ENCODE measurements at regions not wholly inside any gene's neighbourhood (a gene's known extent, or its start where the extent isn't known, plus 50 kb on each side); places are given as distances from the start of the nearest gene placed in this dataset.

DNA sequence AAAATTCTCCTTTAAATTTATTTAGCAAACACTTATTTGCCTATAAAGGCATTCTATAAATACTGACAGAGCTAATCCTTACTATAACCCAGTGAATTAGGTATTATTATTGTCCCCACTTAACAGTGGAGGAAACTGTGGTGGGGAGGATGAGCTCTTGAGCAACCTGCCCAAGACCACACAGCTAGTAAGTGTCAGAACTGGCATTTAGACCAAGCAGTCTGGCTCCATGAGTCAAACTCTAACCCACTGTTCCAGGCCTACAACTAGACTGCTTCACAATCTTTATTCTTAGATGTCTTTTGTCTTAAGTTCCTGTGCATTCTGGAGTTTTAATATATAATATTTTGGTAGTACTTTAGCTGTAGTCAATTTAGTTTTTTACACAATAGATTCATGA, 530.8 kb downstream of the BCKDHB start:
- no peak for TF ChIP-seq TAF1 (IDR thresholded peaks at IDR 0.05; ENCODE audit: borderline replicate concordance, insufficient read depth, low read length)
- no peak for TF ChIP-seq FOXP2 (optimal IDR thresholded peaks at IDR 0.05; ENCODE audit: borderline replicate concordance, extremely low read depth, extremely low read length, insufficient read depth)
- TF ChIP-seq, protein P1, sequence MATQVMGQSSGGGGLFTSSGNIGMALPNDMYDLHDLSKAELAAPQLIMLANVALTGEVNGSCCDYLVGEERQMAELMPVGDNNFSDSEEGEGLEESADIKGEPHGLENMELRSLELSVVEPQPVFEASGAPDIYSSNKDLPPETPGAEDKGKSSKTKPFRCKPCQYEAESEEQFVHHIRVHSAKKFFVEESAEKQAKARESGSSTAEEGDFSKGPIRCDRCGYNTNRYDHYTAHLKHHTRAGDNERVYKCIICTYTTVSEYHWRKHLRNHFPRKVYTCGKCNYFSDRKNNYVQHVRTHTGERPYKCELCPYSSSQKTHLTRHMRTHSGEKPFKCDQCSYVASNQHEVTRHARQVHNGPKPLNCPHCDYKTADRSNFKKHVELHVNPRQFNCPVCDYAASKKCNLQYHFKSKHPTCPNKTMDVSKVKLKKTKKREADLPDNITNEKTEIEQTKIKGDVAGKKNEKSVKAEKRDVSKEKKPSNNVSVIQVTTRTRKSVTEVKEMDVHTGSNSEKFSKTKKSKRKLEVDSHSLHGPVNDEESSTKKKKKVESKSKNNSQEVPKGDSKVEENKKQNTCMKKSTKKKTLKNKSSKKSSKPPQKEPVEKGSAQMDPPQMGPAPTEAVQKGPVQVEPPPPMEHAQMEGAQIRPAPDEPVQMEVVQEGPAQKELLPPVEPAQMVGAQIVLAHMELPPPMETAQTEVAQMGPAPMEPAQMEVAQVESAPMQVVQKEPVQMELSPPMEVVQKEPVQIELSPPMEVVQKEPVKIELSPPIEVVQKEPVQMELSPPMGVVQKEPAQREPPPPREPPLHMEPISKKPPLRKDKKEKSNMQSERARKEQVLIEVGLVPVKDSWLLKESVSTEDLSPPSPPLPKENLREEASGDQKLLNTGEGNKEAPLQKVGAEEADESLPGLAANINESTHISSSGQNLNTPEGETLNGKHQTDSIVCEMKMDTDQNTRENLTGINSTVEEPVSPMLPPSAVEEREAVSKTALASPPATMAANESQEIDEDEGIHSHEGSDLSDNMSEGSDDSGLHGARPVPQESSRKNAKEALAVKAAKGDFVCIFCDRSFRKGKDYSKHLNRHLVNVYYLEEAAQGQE (IDR thresholded peaks at IDR 0.05; ENCODE audit: insufficient read depth in 1 of 2, low read depth in 2 of 2, low read length in 2 of 2), result no peak
- TF ChIP-seq POLR2AphosphoS5 (IDR thresholded peaks at IDR 0.05; ENCODE audit: low read depth, low read length), result no peak
- no peak for TF ChIP-seq SIN3A (IDR thresholded peaks at IDR 0.05; ENCODE audit: borderline replicate concordance, insufficient read depth, low read length)

DNA sequence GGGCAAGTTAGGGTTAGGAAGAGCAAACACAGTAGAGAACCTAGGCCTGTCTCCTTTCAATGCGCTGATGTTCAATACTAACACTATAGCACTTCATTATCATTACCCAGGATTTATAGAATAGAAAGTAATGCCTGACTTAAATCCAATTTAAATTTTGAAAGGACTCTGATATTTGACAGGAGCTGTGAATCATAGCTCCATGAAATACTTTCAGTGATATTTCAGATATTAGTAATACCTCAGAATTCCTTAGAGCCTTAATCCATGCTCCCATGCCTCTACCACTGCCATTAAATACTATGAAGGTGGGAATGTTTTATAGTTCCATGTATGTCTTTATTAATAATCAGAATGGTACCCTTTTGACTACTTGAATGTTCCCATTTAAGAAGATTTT, 530.2 kb downstream of the BCKDHB start:
- TF ChIP-seq SIN3A (IDR thresholded peaks at IDR 0.05; ENCODE audit: borderline replicate concordance, insufficient read depth, low read length), result no peak
- no peak for TF ChIP-seq TAF1 (IDR thresholded peaks at IDR 0.05; ENCODE audit: borderline replicate concordance, insufficient read depth, low read length)
- TF ChIP-seq POLR2AphosphoS5 (IDR thresholded peaks at IDR 0.05; ENCODE audit: low read depth, low read length), result no peak
- TF ChIP-seq FOXP2 (optimal IDR thresholded peaks at IDR 0.05; ENCODE audit: borderline replicate concordance, extremely low read depth, extremely low read length, insufficient read depth), result no peak
- TF ChIP-seq, protein P1 (IDR thresholded peaks at IDR 0.05; ENCODE audit: insufficient read depth in 1 of 2, low read depth in 2 of 2, low read length in 2 of 2), result no peak

DNA sequence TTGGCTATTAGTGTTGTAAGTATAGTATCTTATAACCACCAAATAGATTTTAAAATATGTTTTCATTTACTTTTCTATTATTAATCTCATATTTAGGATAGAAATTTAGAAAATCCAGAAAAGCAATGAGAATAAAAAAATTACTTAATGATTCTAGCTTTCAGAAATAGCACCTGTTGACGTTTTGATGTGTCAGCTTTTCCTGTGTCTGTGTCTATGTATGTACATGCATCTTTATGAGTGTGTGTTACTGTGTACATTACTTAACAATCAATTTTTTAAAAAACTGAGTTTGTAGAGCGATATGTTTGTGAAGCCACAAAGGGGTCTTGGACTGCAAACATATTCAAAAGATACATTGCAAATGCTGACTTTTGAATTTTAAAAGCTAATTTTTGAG, 526.9 kb downstream of the BCKDHB start:
- TF ChIP-seq, protein P1 (IDR thresholded peaks at IDR 0.05; ENCODE audit: insufficient read depth in 1 of 2, low read depth in 2 of 2, low read length in 2 of 2), result no peak
- no peak for TF ChIP-seq FOXP2 (optimal IDR thresholded peaks at IDR 0.05; ENCODE audit: borderline replicate concordance, extremely low read depth, extremely low read length, insufficient read depth)
- no peak for TF ChIP-seq POLR2AphosphoS5 (IDR thresholded peaks at IDR 0.05; ENCODE audit: low read depth, low read length)
- TF ChIP-seq SIN3A (IDR thresholded peaks at IDR 0.05; ENCODE audit: borderline replicate concordance, insufficient read depth, low read length), result no peak

DNA sequence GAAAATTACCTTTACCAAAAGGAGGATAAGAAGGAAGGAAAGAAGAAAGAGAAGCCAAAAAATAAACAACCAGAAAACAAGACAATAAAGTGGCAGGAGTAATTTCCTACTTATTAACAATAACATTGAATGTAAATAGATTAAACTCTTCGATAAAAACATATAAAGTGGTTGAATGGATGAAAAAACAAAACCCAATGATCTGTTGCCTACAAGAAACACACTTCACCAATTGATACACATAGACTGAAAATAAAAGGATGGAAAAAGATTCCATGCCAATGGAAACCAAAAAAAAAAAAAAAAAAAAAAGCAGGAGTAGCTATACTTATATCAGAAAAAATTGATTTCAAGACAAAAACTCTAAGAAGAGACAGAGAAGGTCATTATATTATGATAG, 518.9 kb downstream of the BCKDHB start:
- no peak for TF ChIP-seq SIN3A (IDR thresholded peaks at IDR 0.05; ENCODE audit: borderline replicate concordance, insufficient read depth, low read length)
- TF ChIP-seq TAF1 (IDR thresholded peaks at IDR 0.05; ENCODE audit: borderline replicate concordance, insufficient read depth, low read length), result no peak
- TF ChIP-seq FOXP2 (optimal IDR thresholded peaks at IDR 0.05; ENCODE audit: borderline replicate concordance, extremely low read depth, extremely low read length, insufficient read depth), result no peak
- no peak for TF ChIP-seq POLR2AphosphoS5 (IDR thresholded peaks at IDR 0.05; ENCODE audit: low read depth, low read length)
- TF ChIP-seq, protein P1 (IDR thresholded peaks at IDR 0.05; ENCODE audit: insufficient read depth in 1 of 2, low read depth in 2 of 2, low read length in 2 of 2), result no peak

All from PFSK-1 (cell line).